DOHH2 (cell line): ENCODE measurements at regions not wholly inside any gene's neighbourhood (a gene's known extent, or its start where the extent isn't known, plus 50 kb on each side); places are given as distances from the start of the nearest gene placed in this dataset.

Source experiments
- EZH2phosphoT487 ChIP-seq: fragments of 200-600 bp; sonication (generic); IDR thresholded peaks from 2 replicates; pipeline ENCODE4 v1.6.1; 2017; ENCODE audit warnings: borderline replicate concordance, mild to moderate bottlenecking, antibody characterized with exemption, low read length, moderate library complexity, mixed read lengths
- TF ChIP-seq, protein P1 (sequence below): fragments of 200-600 bp; sonication (generic); IDR thresholded peaks from one replicate; pipeline ENCODE4 v1.5.1; 2014; ENCODE audit warnings: antibody characterized with exemption, mild to moderate bottlenecking, low read depth, low read length; ENCODE audit not compliant: poor library complexity, severe bottlenecking

DNA sequence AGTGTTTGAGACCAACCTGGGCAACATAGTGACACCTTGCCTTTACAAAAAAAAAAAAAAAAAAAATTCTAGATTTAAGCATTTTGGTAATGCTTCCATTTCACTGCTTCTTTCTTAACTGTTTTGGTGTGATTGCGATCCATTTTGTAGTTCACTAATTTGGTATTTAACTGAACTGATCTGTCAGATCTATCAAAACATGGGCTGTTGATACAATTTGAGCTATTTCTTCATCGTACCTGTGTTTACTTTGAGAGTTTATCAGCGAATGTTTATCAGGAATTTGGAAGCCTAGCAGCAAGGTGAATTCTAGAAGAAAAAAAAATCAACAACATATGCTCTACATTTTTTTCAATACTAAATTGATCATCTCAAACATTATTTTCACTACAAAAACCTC is 864.9 kb upstream of the WWC1 start:
- TF ChIP-seq, protein P1, sequence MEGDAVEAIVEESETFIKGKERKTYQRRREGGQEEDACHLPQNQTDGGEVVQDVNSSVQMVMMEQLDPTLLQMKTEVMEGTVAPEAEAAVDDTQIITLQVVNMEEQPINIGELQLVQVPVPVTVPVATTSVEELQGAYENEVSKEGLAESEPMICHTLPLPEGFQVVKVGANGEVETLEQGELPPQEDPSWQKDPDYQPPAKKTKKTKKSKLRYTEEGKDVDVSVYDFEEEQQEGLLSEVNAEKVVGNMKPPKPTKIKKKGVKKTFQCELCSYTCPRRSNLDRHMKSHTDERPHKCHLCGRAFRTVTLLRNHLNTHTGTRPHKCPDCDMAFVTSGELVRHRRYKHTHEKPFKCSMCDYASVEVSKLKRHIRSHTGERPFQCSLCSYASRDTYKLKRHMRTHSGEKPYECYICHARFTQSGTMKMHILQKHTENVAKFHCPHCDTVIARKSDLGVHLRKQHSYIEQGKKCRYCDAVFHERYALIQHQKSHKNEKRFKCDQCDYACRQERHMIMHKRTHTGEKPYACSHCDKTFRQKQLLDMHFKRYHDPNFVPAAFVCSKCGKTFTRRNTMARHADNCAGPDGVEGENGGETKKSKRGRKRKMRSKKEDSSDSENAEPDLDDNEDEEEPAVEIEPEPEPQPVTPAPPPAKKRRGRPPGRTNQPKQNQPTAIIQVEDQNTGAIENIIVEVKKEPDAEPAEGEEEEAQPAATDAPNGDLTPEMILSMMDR, result no peak
- TF ChIP-seq EZH2phosphoT487, result no peak
